ENCODE measurements at regions not wholly inside any gene's neighbourhood (a gene's known extent, or its start where the extent isn't known, plus 50 kb on each side); places are given as distances from the start of the nearest gene placed in this dataset.
A peak's percentile ranks its signal among the peaks of the same experiment; 100 is the strongest.

DNA sequence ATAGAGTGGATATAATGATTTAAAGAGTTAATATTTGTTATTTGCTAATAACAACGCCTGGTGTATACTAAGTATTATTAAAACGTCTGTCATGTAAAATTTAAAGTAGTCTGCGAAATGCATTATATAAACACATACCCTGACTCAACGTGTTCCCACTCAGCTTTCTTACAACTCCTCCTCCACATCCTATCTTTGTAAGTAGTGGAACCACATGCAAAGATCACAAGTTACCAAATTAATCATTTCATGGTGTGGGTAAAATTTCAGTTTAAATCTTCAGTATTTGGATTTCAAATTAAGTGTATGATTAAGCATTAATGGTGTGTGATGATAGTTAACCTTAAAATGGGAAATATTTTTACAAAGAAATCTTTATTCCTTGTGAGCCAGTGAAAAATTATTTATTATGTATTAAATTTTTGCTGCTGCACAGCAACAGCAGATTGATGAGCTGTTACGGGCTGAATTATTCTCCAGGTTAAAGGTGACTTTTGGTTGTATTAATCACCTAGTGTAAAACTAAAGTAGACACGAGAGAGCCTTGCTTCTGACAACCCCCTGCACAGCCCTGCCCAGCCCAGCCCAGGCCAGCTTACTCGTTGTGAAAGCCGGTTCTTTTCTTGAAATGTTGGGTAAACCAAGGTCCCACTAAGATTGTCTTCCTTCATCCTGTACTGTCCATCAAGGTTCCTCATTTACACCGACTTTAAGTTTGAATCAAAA, 373.5 kb downstream of the DTWD2 start (continued):
- TF ChIP-seq, protein P1, sequence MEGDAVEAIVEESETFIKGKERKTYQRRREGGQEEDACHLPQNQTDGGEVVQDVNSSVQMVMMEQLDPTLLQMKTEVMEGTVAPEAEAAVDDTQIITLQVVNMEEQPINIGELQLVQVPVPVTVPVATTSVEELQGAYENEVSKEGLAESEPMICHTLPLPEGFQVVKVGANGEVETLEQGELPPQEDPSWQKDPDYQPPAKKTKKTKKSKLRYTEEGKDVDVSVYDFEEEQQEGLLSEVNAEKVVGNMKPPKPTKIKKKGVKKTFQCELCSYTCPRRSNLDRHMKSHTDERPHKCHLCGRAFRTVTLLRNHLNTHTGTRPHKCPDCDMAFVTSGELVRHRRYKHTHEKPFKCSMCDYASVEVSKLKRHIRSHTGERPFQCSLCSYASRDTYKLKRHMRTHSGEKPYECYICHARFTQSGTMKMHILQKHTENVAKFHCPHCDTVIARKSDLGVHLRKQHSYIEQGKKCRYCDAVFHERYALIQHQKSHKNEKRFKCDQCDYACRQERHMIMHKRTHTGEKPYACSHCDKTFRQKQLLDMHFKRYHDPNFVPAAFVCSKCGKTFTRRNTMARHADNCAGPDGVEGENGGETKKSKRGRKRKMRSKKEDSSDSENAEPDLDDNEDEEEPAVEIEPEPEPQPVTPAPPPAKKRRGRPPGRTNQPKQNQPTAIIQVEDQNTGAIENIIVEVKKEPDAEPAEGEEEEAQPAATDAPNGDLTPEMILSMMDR (IDR thresholded peaks at IDR 0.05), result no peak
- TF ChIP-seq KAT7 (CRISPR knock-in tag; IDR thresholded peaks at IDR 0.05; ENCODE audit: borderline replicate concordance), result no peak
- TF ChIP-seq, protein P2, sequence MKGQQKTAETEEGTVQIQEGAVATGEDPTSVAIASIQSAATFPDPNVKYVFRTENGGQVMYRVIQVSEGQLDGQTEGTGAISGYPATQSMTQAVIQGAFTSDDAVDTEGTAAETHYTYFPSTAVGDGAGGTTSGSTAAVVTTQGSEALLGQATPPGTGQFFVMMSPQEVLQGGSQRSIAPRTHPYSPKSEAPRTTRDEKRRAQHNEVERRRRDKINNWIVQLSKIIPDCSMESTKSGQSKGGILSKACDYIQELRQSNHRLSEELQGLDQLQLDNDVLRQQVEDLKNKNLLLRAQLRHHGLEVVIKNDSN (CRISPR knock-in tag; IDR thresholded peaks at IDR 0.05), result no peak
- TF ChIP-seq GABPB1 (CRISPR knock-in tag; IDR thresholded peaks at IDR 0.05), result no peak
- TF ChIP-seq NFYB (CRISPR knock-in tag; conservative IDR thresholded peaks at IDR 0.05; ENCODE audit: low read depth), result no peak

DNA sequence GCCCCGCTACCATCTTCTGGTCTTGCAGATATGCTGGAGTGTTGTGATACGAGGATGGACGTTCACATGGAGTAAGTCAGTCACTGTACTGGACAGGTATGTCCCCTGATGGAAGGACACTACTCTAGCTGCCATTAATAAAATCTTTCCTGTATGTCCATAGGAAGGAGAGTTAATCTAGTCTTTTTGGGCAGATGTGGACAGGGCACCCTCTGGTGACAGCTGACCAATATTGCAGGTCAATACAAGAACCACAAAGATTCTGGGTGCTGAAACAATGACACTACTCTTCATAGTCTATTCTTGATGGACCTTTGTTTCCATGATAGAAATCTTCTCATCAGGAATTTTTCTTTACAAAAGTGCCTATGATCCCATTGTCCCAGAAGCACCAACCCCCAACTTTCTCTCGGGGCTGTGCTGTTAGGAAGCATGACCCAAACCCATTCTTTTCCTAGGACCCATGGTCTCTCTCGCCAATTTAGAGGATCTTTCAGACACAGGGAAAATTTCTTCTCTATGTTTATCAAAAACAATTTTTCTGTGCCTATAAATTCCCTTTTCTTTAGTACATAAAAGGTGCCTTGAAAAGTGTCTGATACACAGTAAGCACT, 376.9 kb downstream of the DTWD2 start:
- ChIA-PET CTCF (interaction anchor here (0.6 to 1.3 kb wide), 8 partner anchors 16 to 1453 kb away, joined by 3 to 5 read pairs (median 4); no protein-coding TSS in a partner anchor), POLR2A (no interaction called here)
- no peaks in the 10 kb centered on the region for H3K9me3 Mint-ChIP-seq
- no peaks in the 10 kb centered on the region for H3K4me1 Mint-ChIP-seq
- DNase-seq (ENCODE audit: low spot score), result peak; percentile 52
- no peak overlapping the region for H3K4me3 Mint-ChIP-seq
- TF ChIP-seq, protein P3, sequence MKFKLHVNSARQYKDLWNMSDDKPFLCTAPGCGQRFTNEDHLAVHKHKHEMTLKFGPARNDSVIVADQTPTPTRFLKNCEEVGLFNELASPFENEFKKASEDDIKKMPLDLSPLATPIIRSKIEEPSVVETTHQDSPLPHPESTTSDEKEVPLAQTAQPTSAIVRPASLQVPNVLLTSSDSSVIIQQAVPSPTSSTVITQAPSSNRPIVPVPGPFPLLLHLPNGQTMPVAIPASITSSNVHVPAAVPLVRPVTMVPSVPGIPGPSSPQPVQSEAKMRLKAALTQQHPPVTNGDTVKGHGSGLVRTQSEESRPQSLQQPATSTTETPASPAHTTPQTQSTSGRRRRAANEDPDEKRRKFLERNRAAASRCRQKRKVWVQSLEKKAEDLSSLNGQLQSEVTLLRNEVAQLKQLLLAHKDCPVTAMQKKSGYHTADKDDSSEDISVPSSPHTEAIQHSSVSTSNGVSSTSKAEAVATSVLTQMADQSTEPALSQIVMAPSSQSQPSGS (CRISPR knock-in tag; IDR thresholded peaks at IDR 0.05; ENCODE audit: borderline replicate concordance, low read depth), result no peak
- TF ChIP-seq CREM (CRISPR knock-in tag; IDR thresholded peaks at IDR 0.05), result no peak
- TF ChIP-seq, protein P1 (IDR thresholded peaks at IDR 0.05), result peak; percentile 64
- H3K27me3 Mint-ChIP-seq (ENCODE audit: low read depth), result no peaks in the 10 kb centered on the region
- H3K27ac Mint-ChIP-seq, result no peak overlapping the region
- H3K36me3 Mint-ChIP-seq, result no peaks in the 10 kb centered on the region
- ATAC-seq, result peak; percentile 80

DNA sequence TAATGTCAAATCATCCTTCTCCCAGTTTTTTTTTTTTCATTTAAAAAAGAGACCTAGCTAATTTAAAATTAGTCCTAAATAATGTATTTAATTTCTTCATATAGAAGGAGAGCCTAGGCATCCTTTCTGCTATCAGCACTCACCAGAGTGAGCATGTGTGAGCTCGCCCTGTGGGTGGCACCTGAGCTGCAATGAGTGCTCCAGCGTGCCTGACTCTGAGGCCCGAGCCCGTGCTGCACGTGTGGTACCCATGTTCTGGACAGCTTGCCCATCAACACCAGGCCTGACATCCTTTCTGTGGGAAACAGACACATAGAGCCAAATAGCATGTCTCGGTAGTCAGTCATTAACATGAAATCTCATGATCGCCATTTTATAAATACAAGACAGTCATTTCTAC, 381.4 kb downstream of the DTWD2 start:
- Mint-ChIP-seq H3K4me1 (no peaks in the 10 kb centered on the region), H3K9me3 (no peaks in the 10 kb centered on the region), H3K27me3 (ENCODE audit: low read depth) (no peaks in the 10 kb centered on the region), H3K4me3 (no peak overlapping the region), H3K27ac (no peak overlapping the region), H3K36me3 (no peaks in the 10 kb centered on the region)
- ChIA-PET POLR2A (no interaction called here), CTCF (interaction anchor here (0.5 kb wide), 1 partner anchor 37 kb away, joined by 3 read pairs; no protein-coding TSS in a partner anchor)
- no peak for TF ChIP-seq RELA (CRISPR knock-in tag; IDR thresholded peaks at IDR 0.05; ENCODE audit: borderline replicate concordance)
- TF ChIP-seq, protein P4, sequence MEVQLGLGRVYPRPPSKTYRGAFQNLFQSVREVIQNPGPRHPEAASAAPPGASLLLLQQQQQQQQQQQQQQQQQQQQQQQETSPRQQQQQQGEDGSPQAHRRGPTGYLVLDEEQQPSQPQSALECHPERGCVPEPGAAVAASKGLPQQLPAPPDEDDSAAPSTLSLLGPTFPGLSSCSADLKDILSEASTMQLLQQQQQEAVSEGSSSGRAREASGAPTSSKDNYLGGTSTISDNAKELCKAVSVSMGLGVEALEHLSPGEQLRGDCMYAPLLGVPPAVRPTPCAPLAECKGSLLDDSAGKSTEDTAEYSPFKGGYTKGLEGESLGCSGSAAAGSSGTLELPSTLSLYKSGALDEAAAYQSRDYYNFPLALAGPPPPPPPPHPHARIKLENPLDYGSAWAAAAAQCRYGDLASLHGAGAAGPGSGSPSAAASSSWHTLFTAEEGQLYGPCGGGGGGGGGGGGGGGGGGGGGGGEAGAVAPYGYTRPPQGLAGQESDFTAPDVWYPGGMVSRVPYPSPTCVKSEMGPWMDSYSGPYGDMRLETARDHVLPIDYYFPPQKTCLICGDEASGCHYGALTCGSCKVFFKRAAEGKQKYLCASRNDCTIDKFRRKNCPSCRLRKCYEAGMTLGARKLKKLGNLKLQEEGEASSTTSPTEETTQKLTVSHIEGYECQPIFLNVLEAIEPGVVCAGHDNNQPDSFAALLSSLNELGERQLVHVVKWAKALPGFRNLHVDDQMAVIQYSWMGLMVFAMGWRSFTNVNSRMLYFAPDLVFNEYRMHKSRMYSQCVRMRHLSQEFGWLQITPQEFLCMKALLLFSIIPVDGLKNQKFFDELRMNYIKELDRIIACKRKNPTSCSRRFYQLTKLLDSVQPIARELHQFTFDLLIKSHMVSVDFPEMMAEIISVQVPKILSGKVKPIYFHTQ (CRISPR knock-in tag; IDR thresholded peaks at IDR 0.05), result no peak
- no peak for ATAC-seq
- DNase-seq (ENCODE audit: low spot score), result no peak
